CD4-positive, alpha-beta memory T cell (primary cell): ENCODE measurements at regions not wholly inside any gene's neighbourhood (a gene's known extent, or its start where the extent isn't known, plus 50 kb on each side); places are given as distances from the start of the nearest gene placed in this dataset.

Experiments
- CTCF ChIA-PET: fragments of 350-600 bp; sonication (Branson Sonifier 250); formaldehyde crosslinking; loops from one replicate; lab custom pipeline; 2021; ENCODE audit warnings: inconsistent platforms; ENCODE audit not compliant: partially characterized antibody; lab: Charles Lee
- POLR2A ChIA-PET: fragments of 350-600 bp; sonication (Branson Sonifier 250); formaldehyde crosslinking; loops from one replicate; lab custom pipeline; 2021; ENCODE audit not compliant: partially characterized antibody; lab: Charles Lee
- DNase-seq, 5 donors: peaks; one replicate each; pipeline versions ENCODE4 v3.0.0 to v3.0.0-alpha.2; 2020 to 2022; ENCODE audit warnings: mixed read lengths in 1 of 5
- H3K27ac ChIP-seq: one replicate; pipeline ENCODE4 v1.7.0; 2013; ENCODE audit warnings: low read depth, low read length
- H3K27me3 ChIP-seq: 2 replicates; pipeline ENCODE4 v1.7.0; 2013; ENCODE audit warnings: mild to moderate bottlenecking, low read length, moderate library complexity; ENCODE audit not compliant: insufficient read depth
- H3K36me3 ChIP-seq: 2 replicates; pipeline ENCODE4 v1.7.0; 2013; ENCODE audit warnings: mild to moderate bottlenecking, low read length, moderate library complexity; ENCODE audit not compliant: insufficient read depth
- H3K4me1 ChIP-seq: 2 replicates; pipeline ENCODE4 v1.7.0; 2013; ENCODE audit warnings: mild to moderate bottlenecking, low read length, moderate library complexity; ENCODE audit not compliant: insufficient read depth
- H3K4me3 ChIP-seq, 2 donors: one replicate each; pipeline ENCODE4 v1.7.0; 2013; ENCODE audit warnings: low read length in 2 of 2, mild to moderate bottlenecking in 1 of 2
- H3K9me3 ChIP-seq, 2 donors: one replicate each; pipeline ENCODE4 v1.7.0; 2013; ENCODE audit warnings: low read length in 2 of 2, control low read depth in 1 of 2; ENCODE audit not compliant: control insufficient read depth in 1 of 2
- H3K27ac Mint-ChIP-seq, 7 donors: one replicate each; pipeline ENCODE4 v1.8.0; 2020 to 2021; ENCODE audit warnings: mixed read lengths in 7 of 7, mild to moderate bottlenecking in 6 of 7, inconsistent platforms in 3 of 7, moderate library complexity in 3 of 7
- H3K27me3 Mint-ChIP-seq, 2 donors: one replicate each; pipeline ENCODE4 v1.8.0; 2020 to 2021; ENCODE audit warnings: mixed read lengths in 2 of 2
- H3K36me3 Mint-ChIP-seq, 2 donors: one replicate each; pipeline ENCODE4 v1.8.0; 2020 to 2021; ENCODE audit warnings: mixed read lengths in 2 of 2, inconsistent platforms in 1 of 2, mild to moderate bottlenecking in 1 of 2
- H3K4me1 Mint-ChIP-seq, 4 donors: one replicate each; pipeline ENCODE4 v1.8.0; 2020 to 2021; ENCODE audit warnings: mixed read lengths in 4 of 4, mild to moderate bottlenecking in 1 of 4
- H3K4me3 Mint-ChIP-seq, 8 donors: one replicate each; pipeline ENCODE4 v1.8.0; 2020 to 2021; ENCODE audit warnings: mixed read lengths in 8 of 8, mild to moderate bottlenecking in 7 of 8, moderate library complexity in 6 of 8, inconsistent platforms in 3 of 8
- H3K9me3 Mint-ChIP-seq, 8 donors: one replicate each; pipeline ENCODE4 v1.8.0; 2020 to 2021; ENCODE audit warnings: mixed read lengths in 8 of 8, mild to moderate bottlenecking in 5 of 8, inconsistent platforms in 3 of 8, moderate library complexity in 1 of 8
- intact Hi-C: fragments of 100-400 bp; cut with micrococcal nuclease; formaldehyde crosslinking; loops from one replicate; pipeline ENCODE4 v1.15.1; 2023

DNA sequence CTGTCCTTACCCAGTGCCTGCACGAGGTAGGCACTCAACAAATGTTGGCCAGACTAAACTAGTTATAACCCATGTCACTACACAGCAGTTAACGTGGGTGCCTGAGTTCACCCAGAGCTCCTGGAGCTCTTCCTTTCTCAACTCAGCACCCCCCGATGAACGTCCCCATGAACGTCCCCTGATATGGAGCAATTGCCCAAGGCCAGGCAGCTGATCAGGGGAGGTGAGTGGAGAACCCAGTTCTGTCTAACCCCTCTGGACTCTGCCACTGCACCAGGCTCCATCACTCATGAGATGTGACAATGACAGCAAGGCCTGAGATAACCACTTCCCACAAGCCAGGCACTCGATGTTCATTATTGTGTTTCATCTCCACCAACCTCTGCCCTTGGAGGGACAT lies 199.0 kb downstream of the BCL11B start:
- no peaks in the 10 kb centered on the region for H3K36me3 ChIP-seq
- no peak overlapping the region for H3K27ac Mint-ChIP-seq
- peaks cover 0 to 12% of the 10 kb centered on the region in 2 donors for H3K36me3 Mint-ChIP-seq
- H3K27me3 ChIP-seq: no peaks in the 10 kb centered on the region
- peaks cover 0 to 8% (median under 1%) of the 10 kb centered on the region in 8 donors for H3K9me3 Mint-ChIP-seq
- no peak overlapping the region for H3K4me3 ChIP-seq
- POLR2A ChIA-PET: no interaction called here
- H3K4me1 Mint-ChIP-seq: peaks cover 8 to 14% (median 9%) of the 10 kb centered on the region in 4 donors
- H3K27ac ChIP-seq: no peak overlapping the region
- intact Hi-C loops: no loop called here
- CTCF ChIA-PET: no interaction called here
- no peak for DNase-seq
- H3K4me1 ChIP-seq: peaks cover 7% of the 10 kb centered on the region
- peaks cover 0 to 5% of the 10 kb centered on the region in 2 donors for H3K9me3 ChIP-seq
- H3K4me3 Mint-ChIP-seq: no peak overlapping the region
- no peaks in the 10 kb centered on the region for H3K27me3 Mint-ChIP-seq

DNA sequence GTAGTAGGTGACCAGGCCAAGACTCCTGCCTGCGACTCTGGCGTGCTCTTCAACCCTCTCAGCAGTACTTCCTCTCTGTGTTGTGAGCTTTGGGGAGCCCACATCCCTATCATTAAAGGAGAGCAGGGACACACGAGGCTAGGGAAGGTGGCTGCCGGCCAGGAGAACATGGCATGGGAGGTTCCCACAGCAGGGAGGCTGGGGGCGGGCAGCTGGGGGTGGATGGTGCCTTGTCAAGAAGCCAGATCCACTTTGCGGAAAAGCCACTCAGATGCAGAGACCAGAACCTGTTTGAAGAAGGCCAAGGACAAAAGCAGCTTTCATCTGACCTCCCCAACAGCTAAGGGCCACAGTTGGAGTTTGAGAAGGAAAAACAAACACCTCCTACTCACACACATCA lies 198.6 kb downstream of the BCL11B start:
- DNase-seq: no peak
- Histone ChIP-seq H3K27ac (no peak overlapping the region), H3K36me3 (no peaks in the 10 kb centered on the region), H3K27me3 (no peaks in the 10 kb centered on the region), H3K4me1 (peaks cover 7% of the 10 kb centered on the region), H3K4me3 (no peak overlapping the region), H3K9me3 (peaks cover 0 to 5% of the 10 kb centered on the region in 2 donors)
- Mint-ChIP-seq H3K27ac (no peak overlapping the region), H3K4me1 (peaks cover 8 to 15% (median 10%) of the 10 kb centered on the region in 4 donors), H3K36me3 (peaks cover 0 to 12% of the 10 kb centered on the region in 2 donors), H3K9me3 (peaks cover 0 to 8% (median under 1%) of the 10 kb centered on the region in 8 donors), H3K4me3 (no peak overlapping the region), H3K27me3 (no peaks in the 10 kb centered on the region)
- intact Hi-C loops: no loop called here
- ChIA-PET CTCF (no interaction called here), POLR2A (no interaction called here)

DNA sequence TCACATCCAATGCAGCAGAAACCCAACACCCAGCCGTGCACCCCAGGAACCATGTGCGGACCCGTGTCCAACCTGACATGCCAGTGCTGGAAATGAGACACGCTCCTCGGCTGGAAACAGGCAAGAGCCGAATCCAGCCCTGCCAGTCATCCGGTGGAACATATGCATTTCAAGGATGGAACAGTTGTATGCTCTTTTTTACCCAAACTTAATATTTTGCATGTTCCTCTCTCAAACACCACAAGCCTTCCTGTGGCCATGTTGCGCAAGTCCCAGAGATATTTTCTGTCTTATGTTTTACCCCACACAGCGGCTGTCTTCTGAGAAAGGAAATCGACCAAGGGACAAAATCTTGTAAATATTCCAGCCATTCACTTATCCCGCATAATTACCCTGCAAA lies 196.9 kb downstream of the BCL11B start:
- H3K27me3 Mint-ChIP-seq: no peaks in the 10 kb centered on the region
- H3K9me3 Mint-ChIP-seq: peaks cover 0 to 8% (median 6%) of the 10 kb centered on the region in 8 donors
- Histone ChIP-seq H3K4me1 (peaks cover 7% of the 10 kb centered on the region), H3K4me3 (no peak overlapping the region), H3K36me3 (no peaks in the 10 kb centered on the region), H3K27me3 (no peaks in the 10 kb centered on the region), H3K9me3 (peaks cover 0 to 5% of the 10 kb centered on the region in 2 donors), H3K27ac (no peak overlapping the region)
- no peak for DNase-seq
- H3K27ac Mint-ChIP-seq: no peak overlapping the region
- no peak overlapping the region for H3K4me3 Mint-ChIP-seq
- POLR2A ChIA-PET: no interaction called here
- CTCF ChIA-PET: no interaction called here
- peaks cover 0 to 19% of the 10 kb centered on the region in 2 donors for H3K36me3 Mint-ChIP-seq
- H3K4me1 Mint-ChIP-seq: peaks cover 8 to 19% (median 12%) of the 10 kb centered on the region in 4 donors
- intact Hi-C loops: no loop called here

DNA sequence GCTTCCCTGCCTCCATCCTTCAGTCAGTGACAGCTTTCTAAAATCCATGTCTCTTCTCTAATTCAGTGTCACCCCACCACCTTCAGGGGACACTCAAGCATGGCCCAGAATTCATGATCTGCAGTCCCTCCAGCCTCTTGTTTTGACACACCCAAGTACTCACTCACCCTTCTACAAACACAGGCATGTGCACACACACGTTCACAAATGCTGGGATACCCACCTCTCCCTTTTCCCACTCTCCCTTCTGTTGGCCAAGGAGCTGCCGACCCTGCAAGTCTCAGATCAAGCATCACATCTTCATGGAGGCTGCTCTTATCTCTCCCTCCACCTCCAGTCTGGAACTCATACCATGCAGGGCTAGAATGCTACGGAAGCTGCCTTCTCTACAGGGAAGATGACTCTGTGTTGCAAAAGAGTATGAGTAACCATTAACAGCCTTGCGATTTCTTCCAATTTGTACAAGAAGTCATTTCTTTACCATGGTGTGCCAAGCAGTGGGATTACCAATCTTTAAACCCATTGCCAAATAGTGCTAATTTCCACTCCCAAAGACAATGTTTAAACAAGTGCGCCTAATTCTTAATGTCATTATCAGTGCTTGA lies 196.1 kb downstream of the BCL11B start:
- Histone ChIP-seq H3K9me3 (peaks cover 0 to 5% of the 10 kb centered on the region in 2 donors), H3K4me3 (no peak overlapping the region), H3K36me3 (no peaks in the 10 kb centered on the region), H3K27ac (no peak overlapping the region), H3K4me1 (peaks cover 7% of the 10 kb centered on the region), H3K27me3 (no peaks in the 10 kb centered on the region)
- H3K4me1 Mint-ChIP-seq: peaks cover 8 to 19% (median 10%) of the 10 kb centered on the region in 4 donors
- intact Hi-C loops: no loop called here
- POLR2A ChIA-PET: no interaction called here
- DNase-seq: no peak
- H3K27me3 Mint-ChIP-seq: no peaks in the 10 kb centered on the region
- H3K36me3 Mint-ChIP-seq: peaks cover 4 to 25% of the 10 kb centered on the region in 2 donors
- CTCF ChIA-PET: no interaction called here
- H3K27ac Mint-ChIP-seq: peak overlapping the region in 2 of 7 donors; percentile 23 to 80
- no peak overlapping the region for H3K4me3 Mint-ChIP-seq
- peaks cover 0 to 15% (median 9%) of the 10 kb centered on the region in 8 donors for H3K9me3 Mint-ChIP-seq

DNA sequence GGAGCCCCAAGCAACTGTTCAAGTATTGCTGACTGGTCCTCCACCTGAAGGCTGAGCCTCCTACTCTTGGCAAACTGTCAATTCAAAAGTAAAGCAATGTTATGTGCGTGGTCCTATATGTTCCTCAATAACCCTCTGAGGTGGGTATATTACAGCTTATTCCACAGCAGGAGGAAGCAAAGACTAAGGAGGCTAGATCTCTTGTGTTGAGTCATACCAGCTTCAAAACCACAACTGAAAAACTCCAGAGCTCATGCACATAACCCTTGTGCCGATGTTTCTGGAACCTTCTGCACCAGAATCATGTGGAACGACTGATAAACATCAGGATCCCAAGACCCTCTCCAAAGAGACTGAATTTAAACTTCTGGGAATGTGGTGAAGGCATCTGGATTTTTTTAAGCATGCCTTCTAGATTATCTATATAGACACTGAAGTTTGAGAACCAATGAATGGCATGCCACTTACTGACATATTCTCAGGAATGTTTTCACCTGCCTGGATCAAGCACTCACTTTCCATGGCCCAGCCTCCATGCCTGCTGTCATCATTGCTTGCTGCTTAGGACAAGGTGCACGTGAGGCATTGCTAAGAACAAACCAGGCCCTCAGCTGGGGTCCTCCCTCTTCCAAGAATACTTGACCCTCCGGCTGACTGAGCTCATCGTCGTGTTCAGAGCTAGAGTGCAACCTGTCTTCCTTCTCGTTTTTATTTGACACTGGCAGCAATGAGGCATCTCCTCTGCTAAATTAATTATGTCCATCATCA lies 194.7 kb downstream of the BCL11B start:
- Mint-ChIP-seq H3K27ac (peak overlapping the region in 1 of 7 donors; percentile 59), H3K4me1 (peaks cover 8 to 19% (median 10%) of the 10 kb centered on the region in 4 donors), H3K27me3 (no peaks in the 10 kb centered on the region), H3K36me3 (peaks cover 5 to 21% of the 10 kb centered on the region in 2 donors), H3K9me3 (peaks cover 2 to 18% (median 7%) of the 10 kb centered on the region in 8 donors), H3K4me3 (no peak overlapping the region)
- Histone ChIP-seq H3K27me3 (no peaks in the 10 kb centered on the region), H3K36me3 (no peaks in the 10 kb centered on the region), H3K4me1 (peaks cover 7% of the 10 kb centered on the region), H3K4me3 (no peak overlapping the region), H3K9me3 (no peaks in the 10 kb centered on the region), H3K27ac (no peak overlapping the region)
- POLR2A ChIA-PET: no interaction called here
- intact Hi-C loops: no loop called here
- DNase-seq: no peak
- CTCF ChIA-PET: no interaction called here

DNA sequence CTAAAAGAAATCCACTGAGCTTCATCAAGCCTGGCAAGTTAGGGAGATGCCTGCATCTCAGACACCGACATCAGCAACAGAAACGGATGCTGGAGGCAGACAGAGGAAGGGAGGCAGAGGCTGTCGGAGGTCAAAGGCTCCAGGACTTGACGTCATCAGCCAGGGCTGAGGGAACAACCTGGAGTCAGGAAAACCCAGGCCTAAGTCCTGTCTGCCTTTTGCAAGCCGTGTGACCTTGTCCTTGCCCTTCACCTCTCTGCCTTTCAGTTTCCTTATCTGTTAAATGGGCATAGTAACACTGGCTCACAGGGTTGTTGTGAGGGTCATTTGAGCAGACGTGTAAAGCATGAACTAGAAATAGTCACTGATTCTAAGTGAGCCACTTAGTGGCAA lies 194.2 kb downstream of the BCL11B start:
- Histone ChIP-seq H3K36me3 (no peaks in the 10 kb centered on the region), H3K4me1 (peaks cover 7% of the 10 kb centered on the region), H3K27ac (no peak overlapping the region), H3K27me3 (no peaks in the 10 kb centered on the region), H3K4me3 (no peak overlapping the region), H3K9me3 (no peaks in the 10 kb centered on the region)
- Mint-ChIP-seq H3K4me1 (peaks cover 8 to 19% (median 10%) of the 10 kb centered on the region in 4 donors), H3K27me3 (no peaks in the 10 kb centered on the region), H3K27ac (peak overlapping the region in 1 of 7 donors; percentile 59), H3K4me3 (no peak overlapping the region), H3K9me3 (peaks cover 2 to 18% (median 7%) of the 10 kb centered on the region in 8 donors), H3K36me3 (peaks cover 5 to 18% of the 10 kb centered on the region in 2 donors)
- intact Hi-C loops: no loop called here
- no peak for DNase-seq
- CTCF ChIA-PET: no interaction called here
- POLR2A ChIA-PET: no interaction called here

DNA sequence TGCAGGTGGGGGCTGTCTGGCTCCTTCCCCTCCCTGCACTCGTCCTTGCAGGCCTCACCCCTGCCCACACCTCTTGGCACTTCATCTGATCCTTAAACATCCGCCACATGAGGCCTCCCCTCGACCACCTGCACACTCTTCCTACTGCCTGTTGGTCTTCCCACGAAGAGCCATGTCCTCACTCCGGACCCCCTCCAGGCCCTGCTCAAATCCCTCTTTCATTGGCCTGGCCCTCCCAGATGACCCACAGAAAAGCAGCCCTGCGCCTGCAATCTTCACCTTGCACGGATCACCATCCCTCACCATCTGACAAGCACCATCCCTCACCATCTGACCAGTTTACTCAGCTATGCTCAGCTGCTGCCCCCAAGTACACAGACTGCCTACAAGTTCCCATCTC lies 193.6 kb downstream of the BCL11B start:
- H3K9me3 ChIP-seq: no peaks in the 10 kb centered on the region
- ChIA-PET POLR2A (no interaction called here), CTCF (no interaction called here)
- peak overlapping the region in 1 of 7 donors; percentile 13 for H3K27ac Mint-ChIP-seq
- H3K4me1 Mint-ChIP-seq: peaks cover 8 to 19% (median 10%) of the 10 kb centered on the region in 4 donors
- no peak for DNase-seq
- H3K27me3 ChIP-seq: no peaks in the 10 kb centered on the region
- H3K27me3 Mint-ChIP-seq: no peaks in the 10 kb centered on the region
- H3K4me3 ChIP-seq: no peak overlapping the region
- peaks cover 7% of the 10 kb centered on the region for H3K4me1 ChIP-seq
- H3K9me3 Mint-ChIP-seq: peaks cover 2 to 23% (median 8%) of the 10 kb centered on the region in 8 donors
- no peak overlapping the region for H3K27ac ChIP-seq
- H3K4me3 Mint-ChIP-seq: no peak overlapping the region
- H3K36me3 Mint-ChIP-seq: peaks cover 5 to 23% of the 10 kb centered on the region in 2 donors
- no peaks in the 10 kb centered on the region for H3K36me3 ChIP-seq
- intact Hi-C loops: no loop called here
